ENCODE measurements at regions not wholly inside any gene's neighbourhood (a gene's known extent, or its start where the extent isn't known, plus 50 kb on each side); places are given as distances from the start of the nearest gene placed in this dataset.

GRCh38 chr11:42762348-42762747, 549.4 kb upstream of the API5 start:
- 81% methylated on average over 1 of the region's 1 CpG for WGBS (ENCODE audit: insufficient coverage)
- ATAC-seq, result no peak
- H3K36me3 Mint-ChIP-seq, result peaks cover 5% of the 10 kb centered on the region

DNA sequence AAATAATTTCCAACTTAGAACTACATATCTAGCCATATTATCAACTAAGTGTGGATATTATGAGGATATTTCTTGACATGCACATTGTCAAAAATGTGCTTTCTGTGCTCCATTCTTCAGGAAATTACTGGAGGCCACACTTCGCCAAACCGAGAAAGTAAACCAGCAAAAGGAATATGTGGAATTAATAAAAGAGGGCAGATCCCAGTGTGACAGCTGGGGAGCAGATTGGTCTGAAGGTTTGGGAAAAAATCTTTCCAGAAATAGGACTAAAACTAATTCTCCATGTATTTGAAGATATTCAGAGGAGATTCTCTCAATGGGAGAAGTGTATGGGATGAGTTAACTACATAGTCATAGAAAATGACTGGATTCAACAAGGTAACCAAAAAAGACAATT, 546.9 kb upstream of the API5 start:
- WGBS (ENCODE audit: insufficient coverage), result 89% methylated on average over 2 of the region's 2 CpGs
- no peak for ATAC-seq
- H3K9me3 Mint-ChIP-seq, result peaks cover 4 to 9% of the 10 kb centered on the region in 2 donors

More at GRCh38 chr11:42762348-42762747, 549.4 kb upstream of the API5 start:
- no peak for TF ChIP-seq CTCF (IDR thresholded peaks at IDR 0.05)
- no peaks in the 10 kb centered on the region for H3K9me3 ChIP-seq (ENCODE audit: control insufficient read depth, insufficient read depth, low read length)
- H3K27ac ChIP-seq (ENCODE audit: low read length), result no peak overlapping the region
- no peaks in the 10 kb centered on the region for H3K4me1 Mint-ChIP-seq
- no peaks in the 10 kb centered on the region for H3K36me3 ChIP-seq (ENCODE audit: control insufficient read depth, insufficient read depth, low read length)
- H3K4me1 ChIP-seq (ENCODE audit: control insufficient read depth, insufficient read depth, low read length), result no peaks in the 10 kb centered on the region
- no peaks in the 10 kb centered on the region for H3K27me3 Mint-ChIP-seq (ENCODE audit: low read depth in 2 of 2)
- H3K4me3 Mint-ChIP-seq, result no peak overlapping the region
- H3K4me3 ChIP-seq (ENCODE audit: low read length), result no peak overlapping the region
- intact Hi-C loops (cut with micrococcal nuclease), result no loop called here
- H3K9me3 Mint-ChIP-seq, result peaks cover 4 to 5% of the 10 kb centered on the region in 2 donors
- H3K27ac Mint-ChIP-seq, result no peak overlapping the region
- H3K27me3 ChIP-seq (ENCODE audit: control insufficient read depth, insufficient read depth, low read length), result no peaks in the 10 kb centered on the region
- no peak for DNase-seq

DNA sequence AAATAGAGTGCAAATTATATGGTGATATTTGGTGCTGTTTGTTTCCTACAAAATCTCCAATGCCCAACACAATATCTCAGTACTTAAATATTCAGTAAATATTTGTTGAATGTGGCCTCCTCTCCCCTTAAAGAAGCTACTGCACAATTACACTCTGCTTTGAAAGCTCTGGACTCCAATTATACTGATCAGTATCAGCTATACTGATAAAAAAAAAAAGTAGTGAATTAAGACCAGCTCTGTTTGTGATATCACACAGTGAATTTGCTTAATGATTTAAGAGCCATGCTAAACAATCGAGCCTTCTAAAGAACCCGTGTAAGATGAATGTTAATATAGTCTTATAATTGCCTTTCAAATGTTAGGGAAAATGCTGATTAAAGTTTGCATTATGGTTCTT, 543.2 kb upstream of the API5 start:
- H3K4me3 ChIP-seq (ENCODE audit: low read length), result no peak overlapping the region
- DNase-seq (no peak), ATAC-seq (no peak)
- no peaks in the 10 kb centered on the region for H3K4me1 Mint-ChIP-seq
- H3K4me1 ChIP-seq (ENCODE audit: control insufficient read depth, insufficient read depth, low read length), result no peaks in the 10 kb centered on the region
- H3K9me3 ChIP-seq (ENCODE audit: control insufficient read depth, insufficient read depth, low read length), result no peaks in the 10 kb centered on the region
- no peaks in the 10 kb centered on the region for H3K36me3 Mint-ChIP-seq
- H3K27ac Mint-ChIP-seq, result no peak overlapping the region
- no peaks in the 10 kb centered on the region for H3K27me3 ChIP-seq (ENCODE audit: control insufficient read depth, insufficient read depth, low read length)
- intact Hi-C loops (cut with micrococcal nuclease), result no loop called here
- H3K4me3 Mint-ChIP-seq, result no peak overlapping the region
- no peak for TF ChIP-seq CTCF (IDR thresholded peaks at IDR 0.05)
- no peaks in the 10 kb centered on the region for H3K27me3 Mint-ChIP-seq (ENCODE audit: low read depth in 2 of 2)
- peaks cover 7% of the 10 kb centered on the region in 2 donors for H3K9me3 Mint-ChIP-seq
- H3K36me3 ChIP-seq (ENCODE audit: control insufficient read depth, insufficient read depth, low read length), result no peaks in the 10 kb centered on the region
- H3K27ac ChIP-seq (ENCODE audit: low read length), result no peak overlapping the region
- 100% methylated on average over 2 of the region's 2 CpGs for WGBS (ENCODE audit: insufficient coverage)

More for the DNA sequence above, 546.9 kb upstream of the API5 start:
- no peak for DNase-seq
- intact Hi-C loops (cut with micrococcal nuclease), result no loop called here
- Mint-ChIP-seq H3K4me1 (no peaks in the 10 kb centered on the region), H3K4me3 (no peak overlapping the region), H3K27ac (no peak overlapping the region), H3K36me3 (no peaks in the 10 kb centered on the region), H3K27me3 (ENCODE audit: low read depth in 2 of 2) (no peaks in the 10 kb centered on the region)
- Histone ChIP-seq H3K36me3 (ENCODE audit: control insufficient read depth, insufficient read depth, low read length) (no peaks in the 10 kb centered on the region), H3K4me3 (ENCODE audit: low read length) (no peak overlapping the region), H3K4me1 (ENCODE audit: control insufficient read depth, insufficient read depth, low read length) (no peaks in the 10 kb centered on the region), H3K27ac (ENCODE audit: low read length) (no peak overlapping the region), H3K27me3 (ENCODE audit: control insufficient read depth, insufficient read depth, low read length) (no peaks in the 10 kb centered on the region), H3K9me3 (ENCODE audit: control insufficient read depth, insufficient read depth, low read length) (no peaks in the 10 kb centered on the region)
- no peak for TF ChIP-seq CTCF (IDR thresholded peaks at IDR 0.05)

DNA sequence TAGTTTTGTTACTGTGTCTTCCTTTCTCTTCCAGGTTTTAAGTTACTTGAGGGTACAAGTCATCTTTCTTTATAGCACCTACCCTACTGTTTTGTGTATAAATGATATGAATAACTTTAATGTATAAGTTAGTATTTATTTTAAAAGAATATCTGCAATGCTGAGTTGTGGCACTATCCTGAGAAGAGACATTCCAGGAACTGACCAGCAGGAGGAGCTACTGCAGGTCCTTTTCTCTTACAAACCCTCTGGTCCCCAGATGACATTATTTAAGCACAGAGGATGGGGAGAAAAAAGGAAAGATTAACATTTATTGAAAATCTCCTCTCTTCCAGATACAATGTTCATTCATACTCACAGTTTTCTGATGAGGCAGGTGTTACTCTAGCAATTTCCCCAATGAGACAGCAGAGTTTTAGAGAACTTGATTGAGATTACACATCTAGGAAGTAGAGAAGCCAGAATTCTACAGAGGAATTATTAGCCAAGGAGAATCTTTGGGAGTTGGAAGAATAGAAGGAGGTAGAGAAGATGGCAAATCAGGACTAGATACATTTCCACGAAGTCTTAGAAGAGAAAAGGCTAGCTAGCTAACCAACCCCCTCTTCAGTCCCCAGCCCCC, 541.2 kb upstream of the API5 start:
- H3K4me1 ChIP-seq (ENCODE audit: control insufficient read depth, insufficient read depth, low read length), result no peaks in the 10 kb centered on the region
- Mint-ChIP-seq H3K36me3 (no peaks in the 10 kb centered on the region), H3K27me3 (ENCODE audit: low read depth in 2 of 2) (no peaks in the 10 kb centered on the region), H3K27ac (no peak overlapping the region), H3K4me1 (no peaks in the 10 kb centered on the region), H3K4me3 (no peak overlapping the region), H3K9me3 (peaks cover 3 to 7% of the 10 kb centered on the region in 2 donors)
- whole genome bisulfite sequencing (ENCODE audit: insufficient coverage), result no CpG with 5 or more reads among the region's 1 CpG
- intact Hi-C loops (cut with micrococcal nuclease), result no loop called here
- no peak for ATAC-seq
- no peak overlapping the region for H3K27ac ChIP-seq (ENCODE audit: low read length)
- TF ChIP-seq CTCF (IDR thresholded peaks at IDR 0.05), result no peak
- no peak overlapping the region for H3K4me3 ChIP-seq (ENCODE audit: low read length)
- H3K27me3 ChIP-seq (ENCODE audit: control insufficient read depth, insufficient read depth, low read length), result no peaks in the 10 kb centered on the region
- H3K9me3 ChIP-seq (ENCODE audit: control insufficient read depth, insufficient read depth, low read length), result no peaks in the 10 kb centered on the region
- no peaks in the 10 kb centered on the region for H3K36me3 ChIP-seq (ENCODE audit: control insufficient read depth, insufficient read depth, low read length)
- no peak for DNase-seq

All from natural killer cell (primary cell).